GM11168 (cell line): ENCODE measurements at regions not wholly inside any gene's neighbourhood (a gene's known extent, or its start where the extent isn't known, plus 50 kb on each side); places are given as distances from the start of the nearest gene placed in this dataset.

Experiments used
- in situ Hi-C: fragments of 300-500 bp; cut with MboI; formaldehyde crosslinking; loops from one replicate; pipeline ENCODE4 v1.12.0; 2022; ENCODE audit warnings: low sequenced_read_pairs; ENCODE audit not compliant: unreplicated experiment

DNA sequence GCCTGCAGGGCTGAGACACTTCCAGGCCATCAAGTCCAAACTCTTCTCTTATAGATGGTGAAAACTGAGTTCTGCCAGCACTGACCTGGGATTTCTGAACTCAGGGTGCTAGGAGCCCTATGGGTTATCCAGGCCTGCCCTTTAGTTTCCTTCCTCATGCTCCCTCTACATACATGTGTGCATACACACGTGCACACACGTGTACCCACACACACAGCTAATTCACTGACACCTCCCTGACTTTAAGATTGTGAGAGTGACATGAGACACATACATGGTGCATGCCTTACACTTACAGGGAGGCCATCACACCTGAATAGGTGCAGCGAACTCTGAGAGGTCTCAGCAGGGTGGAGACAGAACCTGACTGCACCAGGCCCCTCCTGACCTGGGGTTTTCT, 267.4 kb downstream of the CYP26B1 start:
- in situ Hi-C loops: no loop called here

DNA sequence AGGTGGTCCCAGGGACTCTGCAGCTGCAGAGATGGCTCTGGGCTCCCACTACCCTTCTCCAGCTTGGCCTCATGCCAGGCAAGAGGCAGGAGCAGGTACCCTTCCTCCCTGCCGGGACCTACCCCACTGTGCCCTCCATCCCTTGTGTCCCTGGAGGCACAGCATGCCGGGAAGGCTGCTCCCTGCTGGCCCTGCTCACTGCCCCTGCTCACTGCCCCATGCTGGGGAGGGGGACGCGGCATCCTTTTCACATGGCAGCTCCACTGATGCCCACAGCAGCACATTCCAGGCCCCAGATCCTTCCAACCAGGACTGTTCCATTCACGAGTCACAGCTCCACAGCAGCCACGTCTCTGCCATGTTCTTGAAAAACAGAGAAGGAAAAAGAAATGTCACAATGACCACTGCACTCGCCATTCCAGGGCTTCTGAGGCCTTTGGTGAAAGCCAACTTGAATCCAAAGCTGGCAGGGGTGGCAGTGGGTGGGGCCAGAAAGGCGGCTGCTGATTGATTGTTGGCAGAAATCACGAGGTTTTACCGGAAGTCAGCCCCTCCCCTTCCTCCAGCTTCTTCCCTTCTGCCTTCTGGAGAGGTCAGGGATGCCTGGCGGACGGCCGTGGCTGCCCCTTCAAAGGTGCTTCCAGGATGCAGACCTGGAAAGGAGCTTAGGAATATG, 268.0 kb downstream of the CYP26B1 start:
- in situ Hi-C loops: no loop called here

DNA sequence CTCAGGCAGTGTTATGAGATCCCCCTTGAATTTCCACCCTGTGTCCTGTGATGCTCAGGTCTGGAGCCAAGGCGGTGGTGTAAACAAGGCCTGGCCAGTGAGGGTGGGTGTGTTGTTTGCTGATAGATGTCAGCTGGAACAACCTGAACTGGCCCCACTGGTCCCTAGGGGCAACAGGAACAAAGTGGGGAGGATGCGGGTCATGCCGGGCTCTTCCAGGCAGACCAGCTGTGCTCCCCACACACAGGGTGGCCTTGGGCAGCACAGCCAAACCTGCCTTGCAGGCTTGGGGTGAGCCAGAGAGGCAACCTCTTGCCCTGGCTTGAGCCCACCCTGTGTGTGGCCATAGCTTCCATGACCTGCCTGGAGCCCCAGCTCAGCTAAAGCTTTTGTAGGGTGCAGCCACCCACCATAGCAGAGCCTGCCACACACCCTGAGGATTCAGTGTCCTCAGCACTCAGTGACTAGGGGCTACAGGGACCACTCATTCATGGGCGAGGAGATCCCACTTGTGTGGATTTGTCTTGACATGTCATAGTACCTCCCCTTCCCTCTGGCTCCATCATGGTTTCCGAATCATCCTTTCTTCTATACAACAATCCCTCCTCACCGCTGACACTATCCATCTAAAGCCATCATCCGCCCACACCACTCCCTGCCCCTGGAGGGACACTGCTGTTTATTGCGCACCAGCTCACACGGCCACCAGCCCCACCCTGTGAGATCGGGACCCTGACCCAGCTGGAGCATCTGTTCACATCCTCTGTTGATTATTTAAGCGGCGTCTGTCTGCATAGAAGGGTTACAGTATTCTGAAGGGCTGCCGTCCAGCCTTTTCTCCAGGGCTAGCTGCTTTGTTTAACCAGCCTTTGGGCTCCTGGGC, 268.8 kb downstream of the CYP26B1 start:
- in situ Hi-C loops: no loop called here

DNA sequence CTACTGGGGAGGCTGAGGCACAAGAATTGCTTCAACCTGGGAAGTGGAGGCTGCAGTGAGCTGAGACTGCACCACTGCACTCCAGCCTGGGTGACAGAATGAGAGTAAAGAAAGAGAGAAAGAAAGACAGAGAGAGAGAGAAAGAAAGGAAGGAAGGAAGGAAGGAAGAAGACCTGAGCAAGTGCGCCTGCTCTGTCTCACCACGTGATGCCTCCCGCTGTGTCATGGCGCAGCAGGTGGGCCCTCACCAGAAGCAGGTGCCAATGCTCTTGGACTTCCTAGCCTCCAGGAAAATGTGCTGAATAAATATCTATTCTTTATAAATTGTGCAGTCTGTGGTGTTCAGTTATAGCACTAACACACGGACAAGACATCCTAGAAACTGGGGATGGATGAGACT, 270.0 kb downstream of the CYP26B1 start:
- in situ Hi-C loops: no loop called here

DNA sequence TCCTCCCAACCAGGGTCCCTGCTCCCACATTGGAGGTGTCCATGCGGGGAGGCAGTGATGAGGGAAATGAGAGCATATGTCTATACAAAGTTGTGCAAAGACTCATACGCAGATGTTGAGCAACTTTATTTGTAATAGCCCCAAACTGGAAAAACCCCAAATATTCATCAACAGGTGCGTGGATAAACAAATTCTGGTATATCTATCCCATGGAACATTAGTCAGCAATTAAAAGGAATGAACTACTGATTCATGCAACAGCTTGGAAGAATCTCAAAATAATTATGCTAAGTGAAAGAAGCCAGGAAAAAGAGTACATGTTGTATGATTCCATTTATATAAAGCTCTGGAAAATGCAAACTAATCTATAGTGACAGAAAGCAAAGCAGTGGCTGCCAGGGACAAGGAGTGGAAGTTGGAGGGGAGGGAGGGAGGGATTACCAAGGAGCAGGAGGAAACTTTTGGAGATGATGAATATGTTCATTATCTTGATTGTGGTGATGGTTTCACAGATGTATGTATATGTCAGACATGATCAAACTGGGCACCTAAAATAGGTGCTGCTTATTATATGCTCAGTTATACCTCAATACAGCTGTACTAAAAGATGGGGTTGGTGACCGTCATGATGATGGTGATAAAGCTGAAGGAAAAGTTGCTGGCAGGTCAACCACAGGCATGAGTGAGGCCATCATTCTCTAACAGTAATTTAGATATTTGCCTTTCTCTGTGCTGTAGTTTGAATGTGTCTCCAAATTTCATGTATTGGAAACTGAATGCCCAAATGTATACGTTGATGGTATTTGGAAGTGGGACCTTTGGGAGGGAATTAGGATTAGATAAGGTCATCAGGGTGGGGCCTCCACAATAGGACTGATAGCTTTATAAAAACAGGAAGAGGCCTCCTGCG, 270.9 kb downstream of the CYP26B1 start:
- in situ Hi-C loops: no loop called here

DNA sequence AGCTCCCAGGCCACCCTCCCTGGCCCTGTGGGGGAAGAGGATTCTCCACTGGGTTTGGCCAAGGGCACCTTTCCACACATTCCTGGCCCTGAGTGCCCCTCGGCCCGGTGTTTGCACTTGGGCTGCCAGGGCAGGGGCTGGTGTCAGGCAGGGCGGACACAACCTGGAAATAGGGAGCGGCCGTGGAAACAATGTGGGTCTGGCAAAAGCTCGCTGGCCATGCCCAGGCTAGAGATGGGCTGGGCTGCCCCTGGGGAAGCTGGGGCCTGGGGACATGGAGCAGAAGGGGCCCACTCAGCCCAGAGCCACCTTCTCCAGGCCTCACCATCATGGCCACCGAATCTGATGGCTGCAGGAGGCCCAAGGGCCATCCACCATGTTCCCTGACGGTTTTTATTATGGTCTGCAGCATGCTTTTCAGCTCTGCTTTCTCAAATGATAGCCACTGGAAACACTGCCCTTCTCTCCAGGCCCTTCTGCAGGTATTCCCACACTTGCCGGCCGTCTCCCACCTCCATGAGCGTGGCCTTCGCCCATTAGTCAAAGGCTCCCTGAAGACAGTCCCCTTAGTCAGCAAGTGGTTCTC, 275.1 kb downstream of the CYP26B1 start:
- in situ Hi-C loops: no loop called here

DNA sequence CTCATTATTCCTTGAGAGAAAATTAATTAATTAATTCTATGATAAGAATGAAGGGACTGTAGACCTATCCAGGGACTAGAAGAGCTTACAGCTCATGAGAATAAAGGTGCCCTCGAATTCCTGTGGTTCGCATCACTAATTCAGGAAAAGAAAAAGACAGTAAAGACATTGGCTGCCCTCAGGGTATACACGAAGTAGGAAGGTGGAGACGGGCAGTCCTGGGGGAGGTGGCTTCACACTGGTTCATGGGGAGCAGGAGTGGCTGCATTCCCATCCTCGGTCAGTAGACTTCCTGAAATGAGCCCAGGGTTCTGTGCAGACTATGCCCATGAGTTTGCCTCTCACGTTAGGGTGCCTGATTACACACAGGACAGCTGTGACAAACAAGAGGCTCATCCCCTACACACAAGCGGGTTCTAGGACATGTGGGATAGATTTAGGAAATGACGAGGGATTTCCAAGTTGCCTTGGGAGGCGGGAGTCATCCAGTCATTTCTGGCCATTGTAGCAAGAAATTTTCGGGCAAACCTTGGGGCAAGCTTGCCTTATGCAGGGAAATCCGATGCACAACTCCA, 282.2 kb downstream of the CYP26B1 start:
- in situ Hi-C loops: no loop called here

DNA sequence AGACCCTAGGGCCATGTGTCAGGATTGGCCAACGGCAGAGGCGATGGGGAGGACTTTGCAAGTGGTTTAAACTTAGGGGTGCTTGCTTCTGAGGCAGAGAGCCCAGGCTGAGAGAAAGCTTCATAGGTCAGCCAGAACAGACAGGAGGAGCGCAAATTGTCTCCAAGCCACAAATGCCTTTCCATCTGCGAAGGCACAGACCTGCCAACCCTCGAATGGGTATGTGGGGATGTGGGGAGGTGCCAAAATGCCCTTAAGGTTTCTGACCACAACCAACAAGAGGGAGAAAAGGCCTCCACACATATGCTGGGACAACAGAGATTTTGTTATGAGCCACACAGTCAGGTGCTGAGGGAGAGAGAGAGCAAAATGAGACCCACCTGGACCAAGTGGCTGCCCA, 283.6 kb downstream of the CYP26B1 start:
- in situ Hi-C loops: no loop called here

DNA sequence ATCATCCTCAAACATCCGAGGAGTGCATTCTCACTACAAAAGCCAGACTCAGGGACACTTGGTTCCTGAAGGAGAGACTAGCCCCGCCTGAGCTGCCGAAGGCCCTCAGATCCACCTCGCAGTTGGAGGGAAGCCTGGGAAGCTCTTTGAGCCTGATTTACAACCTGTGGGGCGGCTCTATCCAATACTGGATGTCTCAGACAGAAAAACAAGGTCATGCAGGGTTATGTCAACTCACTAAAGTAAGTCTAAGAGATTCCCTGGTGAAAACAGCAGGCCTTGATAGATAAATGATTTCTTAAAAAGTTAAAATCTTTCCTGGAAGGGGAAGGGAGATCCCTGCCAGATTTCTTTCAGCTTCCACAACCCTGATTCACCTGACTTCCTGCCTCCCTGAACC, 284.3 kb downstream of the CYP26B1 start:
- in situ Hi-C loops: no loop called here

DNA sequence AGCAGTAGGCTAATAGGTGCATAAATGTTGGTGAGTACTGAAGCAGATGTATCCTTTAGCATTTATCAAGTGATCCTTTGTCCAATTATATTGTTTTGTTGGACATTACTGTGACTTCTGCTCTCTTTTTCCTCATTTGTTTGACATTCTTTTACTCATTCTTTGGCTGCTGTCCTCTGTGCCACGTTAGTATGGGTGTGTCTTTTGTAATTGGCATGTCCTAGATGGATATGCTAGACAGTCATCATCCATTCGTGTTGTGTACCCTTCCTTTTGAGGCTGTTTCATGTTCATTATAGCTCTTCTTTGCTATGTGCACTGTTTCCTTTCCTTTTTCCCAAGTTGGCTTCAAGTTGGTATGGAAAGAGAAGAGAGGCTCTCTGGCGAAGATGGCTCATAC, 284.7 kb downstream of the CYP26B1 start:
- in situ Hi-C loops: no loop called here

DNA sequence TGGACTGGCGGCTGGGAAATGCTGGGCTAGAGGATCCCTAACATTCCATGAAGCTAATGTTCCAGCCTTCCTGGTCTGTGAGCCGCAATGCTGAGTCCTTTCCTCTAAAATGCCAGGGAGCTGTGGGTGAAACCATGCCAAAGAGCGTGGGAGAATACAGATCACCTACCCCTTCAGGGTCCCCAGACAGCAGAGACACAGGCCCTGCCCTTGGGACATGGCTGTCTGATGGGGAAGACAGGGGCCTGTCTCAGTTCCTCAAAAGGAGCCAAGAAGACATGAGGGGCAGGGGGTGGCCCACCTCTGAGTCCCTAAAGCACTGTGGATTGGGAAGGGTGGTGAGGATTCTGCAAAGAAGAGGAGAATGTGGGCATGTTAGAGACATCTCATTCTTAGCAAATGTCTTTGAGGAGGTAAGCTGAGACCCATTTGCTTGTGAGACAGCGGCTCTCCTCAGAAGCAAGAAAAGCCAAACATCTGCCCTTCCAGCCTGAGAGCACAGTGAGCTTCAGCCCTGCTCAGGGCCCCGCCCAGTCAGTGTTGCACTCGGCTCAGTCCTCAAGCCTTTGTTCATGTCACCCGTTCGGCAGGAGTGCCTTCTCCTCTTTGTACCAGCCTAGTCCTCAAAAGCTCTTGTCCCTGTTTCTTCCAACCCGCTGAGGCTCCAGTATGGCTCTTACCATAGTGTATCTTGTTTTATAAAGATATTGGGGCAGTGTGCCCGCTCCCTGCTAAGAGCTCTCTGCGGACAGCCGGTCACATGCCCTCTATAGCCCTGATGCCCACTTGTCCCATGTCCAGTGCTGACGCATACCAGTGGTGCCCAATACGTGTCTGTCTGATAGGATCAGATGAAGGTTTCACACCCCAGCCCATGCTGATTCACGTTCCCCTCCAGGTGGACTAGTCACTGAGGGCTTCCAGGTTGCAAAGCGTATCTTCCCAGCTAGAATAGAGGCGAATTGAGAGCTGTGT, 286.2 kb downstream of the CYP26B1 start:
- in situ Hi-C loops: no loop called here

DNA sequence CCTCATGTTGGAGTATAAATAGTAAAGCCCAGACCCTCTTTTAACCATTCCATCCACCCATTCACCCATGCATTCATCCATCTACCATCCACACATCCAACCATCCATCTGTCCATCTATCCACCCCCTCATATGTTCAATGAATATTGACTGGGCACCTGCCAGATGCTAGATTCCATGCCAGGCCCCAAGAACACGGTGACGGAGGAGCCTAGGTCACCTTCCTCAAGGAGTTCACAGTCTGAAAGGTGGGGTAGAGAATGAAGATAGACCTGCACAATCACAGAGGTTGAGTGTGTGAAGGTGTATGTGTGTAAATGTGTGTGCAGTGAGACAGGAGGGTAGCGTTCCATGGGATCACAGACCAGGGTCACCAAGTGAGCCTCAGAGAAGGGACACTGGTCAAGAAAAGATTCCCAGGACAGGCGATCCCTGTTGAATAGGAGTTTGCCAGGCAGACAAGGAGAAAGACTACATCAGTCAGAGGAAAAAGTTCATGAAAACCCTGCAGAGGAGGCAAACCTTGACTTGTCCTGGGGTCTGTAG, 287.2 kb downstream of the CYP26B1 start:
- in situ Hi-C loops: no loop called here

DNA sequence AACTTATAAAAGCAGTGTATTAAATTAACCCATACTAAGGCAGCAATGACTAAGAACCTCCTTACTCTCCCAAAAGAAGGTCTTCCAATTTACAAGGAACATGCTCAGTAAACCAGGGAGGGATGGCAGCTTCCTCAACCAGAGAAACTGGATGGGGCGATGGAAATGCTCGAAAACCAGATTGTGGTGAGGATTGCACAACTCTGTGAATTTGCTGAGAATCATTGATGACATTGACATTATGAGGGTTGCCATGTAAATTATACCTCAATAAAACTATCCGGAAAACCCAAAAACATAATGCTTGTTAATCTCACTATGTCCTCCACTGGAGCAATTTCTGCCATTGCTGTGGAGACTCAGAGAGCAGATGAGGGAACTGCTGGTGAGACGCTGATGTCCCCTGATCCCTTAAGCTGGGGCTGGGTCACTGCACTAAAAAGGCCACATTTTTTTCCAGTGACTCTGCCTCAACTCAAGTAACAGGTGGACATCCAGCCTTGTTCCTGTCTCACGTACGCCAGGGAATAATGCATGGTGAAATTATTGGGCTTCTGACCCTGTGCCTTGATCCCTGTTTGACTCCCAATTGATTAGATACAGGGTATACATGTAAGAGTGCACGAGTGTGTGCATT, 288.3 kb downstream of the CYP26B1 start:
- in situ Hi-C loops: no loop called here

DNA sequence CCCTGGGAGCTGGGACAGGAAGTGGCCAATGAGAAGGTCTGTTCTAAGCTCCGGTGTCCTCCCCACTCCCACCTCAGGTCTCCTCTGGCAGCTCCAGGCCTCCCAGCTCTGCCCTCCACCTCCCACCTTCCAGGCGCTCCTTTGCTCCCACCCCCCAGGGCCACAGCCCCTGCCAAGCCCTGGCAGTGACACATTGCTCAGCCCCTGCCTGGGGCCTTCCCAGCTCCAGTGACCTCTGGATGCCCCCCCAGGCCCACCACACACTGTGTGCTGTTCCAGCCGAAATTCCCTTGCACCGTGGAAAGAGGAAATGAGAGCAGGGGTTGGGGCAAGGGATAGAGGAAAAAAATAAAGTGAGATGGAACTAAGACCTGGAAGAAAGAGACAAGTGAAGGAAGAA, 289.6 kb downstream of the CYP26B1 start:
- in situ Hi-C loops: no loop called here

DNA sequence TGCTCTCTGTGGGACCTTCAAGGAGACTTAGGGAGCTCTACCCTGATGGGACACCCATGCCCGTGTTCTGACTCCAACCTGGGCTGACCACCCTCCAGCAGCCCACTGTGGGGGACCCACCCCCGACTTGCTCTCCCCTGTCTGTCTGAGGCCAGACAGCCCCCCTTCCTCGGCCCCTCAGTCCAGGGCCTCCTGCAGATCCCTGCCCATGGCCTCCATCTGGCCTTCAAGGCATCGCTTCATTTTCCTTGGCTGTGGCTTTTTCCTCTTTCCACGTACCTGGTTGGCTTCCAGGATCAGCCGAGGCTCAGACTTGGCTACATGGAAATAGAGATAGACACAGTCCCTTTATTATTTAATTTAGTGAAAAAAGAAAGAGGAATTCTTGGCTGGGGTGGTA, 290.0 kb downstream of the CYP26B1 start:
- in situ Hi-C loops: no loop called here

DNA sequence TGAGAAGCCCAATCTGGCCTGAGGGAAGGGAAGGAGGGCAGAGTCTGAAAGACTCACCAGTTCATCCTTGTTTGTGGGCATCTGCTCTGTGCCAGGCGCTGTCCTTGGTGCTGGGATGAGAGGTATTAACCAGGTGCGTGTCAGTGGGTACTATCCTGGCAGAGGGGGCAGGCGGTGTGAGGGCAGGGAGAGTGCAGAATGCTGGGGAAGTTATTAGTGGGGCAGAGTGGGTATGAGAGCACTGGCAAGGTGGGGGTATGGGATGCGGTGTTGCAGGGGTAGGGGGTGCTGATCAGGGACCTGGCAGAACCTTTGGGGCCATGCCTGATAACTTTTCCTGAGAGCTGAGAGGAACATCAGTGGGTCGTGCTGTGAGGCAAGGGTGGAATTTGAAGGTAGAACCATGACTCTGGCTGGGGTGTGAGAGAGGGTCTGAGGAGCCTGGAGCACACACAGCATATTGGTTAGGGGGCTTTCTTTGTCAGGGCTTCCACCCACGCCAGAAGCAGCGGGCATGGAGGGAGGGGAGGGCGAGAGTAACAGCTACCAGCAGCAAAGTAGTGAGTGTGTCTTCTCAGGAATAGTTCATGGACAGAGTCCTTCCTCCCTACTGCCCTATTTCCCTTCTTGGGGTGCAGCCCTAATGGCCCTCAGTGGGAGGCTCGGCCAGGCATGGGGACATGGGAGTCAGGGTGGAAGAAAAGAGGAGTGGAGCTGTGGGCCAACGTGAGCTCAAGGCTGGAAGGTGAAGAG, 290.7 kb downstream of the CYP26B1 start:
- in situ Hi-C loops: no loop called here

DNA sequence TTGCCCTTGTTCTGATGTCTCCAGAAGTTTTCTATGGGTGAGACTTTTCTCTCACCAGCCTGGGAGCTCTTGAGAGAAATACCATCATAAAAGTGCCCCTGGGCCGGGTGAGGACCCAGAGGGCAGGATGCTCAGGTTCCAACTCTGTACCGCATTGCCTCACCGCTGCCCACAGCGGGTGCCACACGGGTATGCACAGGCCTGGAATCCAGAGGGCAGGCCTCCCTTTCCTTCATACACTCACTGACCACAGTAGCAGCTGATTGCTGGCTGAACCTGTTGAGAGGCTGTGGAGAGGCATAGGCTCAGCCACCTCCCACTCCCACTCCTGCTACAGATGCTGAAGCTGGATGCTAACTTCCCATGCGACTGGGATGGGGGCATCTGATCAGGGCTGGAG, 293.8 kb downstream of the CYP26B1 start:
- in situ Hi-C loops: no loop called here
